HepG2 (cell line): ENCODE measurements at regions not wholly inside any gene's neighbourhood (a gene's known extent, or its start where the extent isn't known, plus 50 kb on each side); places are given as distances from the start of the nearest gene placed in this dataset.

Source experiments
- ATAC-seq: fragments of 200-7000 bp; cut with Tn5 transposase; 3 replicates; pipeline ENCODE4 v1.9.1; 2020; ENCODE audit warnings: mild to moderate bottlenecking, moderate library complexity
- BruUV-seq: library from RNA; stranded (reverse); fragments of 400-500 nt; replicated peaks from 2 replicates; lab custom pipeline; 2021; lab: Mats Ljungman, UMichigan
- CTCF ChIA-PET: fragments of 300-600 bp; formaldehyde crosslinking; extraction: SDS; loops from one replicate; lab custom pipeline; 2021; ENCODE audit warnings: low total read pairs, inconsistent platforms, low intra/inter-chr PET ratio; lab: Yijun Ruan, JAX
- POLR2A ChIA-PET: fragments of 350-600 bp; sonication (Branson Sonifier 250); formaldehyde crosslinking; loops from one replicate; lab custom pipeline; 2020; ENCODE audit warnings: antibody characterized with exemption, inconsistent platforms; lab: Yijun Ruan, JAX
- DNase-seq: peaks from one replicate; pipeline ENCODE4 v3.0.0-alpha.2; 2015; ENCODE audit warnings: low spot score
- FAIRE-seq: peaks from 3 replicates; lab custom pipeline; 2011; peaks lifted over from hg19 to GRCh38; lab: Jason Lieb, UNC
- H2AFZ ChIP-seq: one replicate; pipeline ENCODE4 v1.6.1; 2011; ENCODE audit warnings: low read length, inconsistent platforms
- H3K27ac ChIP-seq: fragments of 300-600 bp; 3 replicates; pipeline ENCODE4 v1.8.0; 2011; ENCODE audit warnings: mixed run types, mild to moderate bottlenecking, mixed read lengths, low read length, inconsistent platforms; ENCODE audit not compliant: insufficient read depth; ENCODE audit errors: extremely low read length
- H3K27me3 ChIP-seq, 2 experiments: fragments of 200-600 bp in 1 of 2; 2 replicates in 1 of 2; 3 replicates in 1 of 2; pipeline versions ENCODE4 v1.6.0 to v1.8.0; 2011; ENCODE audit warnings: low read length in 2 of 2, mild to moderate bottlenecking in 2 of 2, moderate library complexity in 2 of 2, inconsistent platforms in 1 of 2; ENCODE audit not compliant: insufficient read depth in 2 of 2, control insufficient read depth in 1 of 2
- H3K36me3 ChIP-seq, 2 experiments: fragments of 200-600 bp in 1 of 2; replicated peaks in 1 of 2; 2 replicates in 1 of 2; 3 replicates in 1 of 2; pipeline versions ENCODE4 v1.5.1 to v1.8.0; 2011; ENCODE audit warnings: low read length in 2 of 2, inconsistent platforms in 1 of 2; ENCODE audit not compliant: insufficient read depth in 2 of 2, control insufficient read depth in 1 of 2
- H3K4me1 ChIP-seq: 2 replicates; pipeline ENCODE4 v1.5.1; 2012; ENCODE audit warnings: low read length, inconsistent platforms; ENCODE audit not compliant: insufficient read depth
- H3K4me2 ChIP-seq: 2 replicates; pipeline ENCODE4 v1.6.0; 2011; ENCODE audit warnings: low read depth, low read length, inconsistent platforms
- H3K4me3 ChIP-seq, 3 experiments: fragments of 200-600 bp in 1 of 3; sonication (generic), shearing (Covaris generic) in 1 of 3; replicated peaks in 1 of 3; 2 replicates each; pipeline ENCODE4 v1.5.1; 2011 to 2016; ENCODE audit warnings: low read length in 3 of 3, inconsistent platforms in 2 of 3, low read depth in 2 of 3, mild to moderate bottlenecking in 2 of 3, control low read depth in 1 of 3, mixed read lengths in 1 of 3; ENCODE audit not compliant: insufficient read depth in 1 of 3
- H3K79me2 ChIP-seq: one replicate; pipeline ENCODE4 v1.6.1; 2011; ENCODE audit warnings: low read length, inconsistent platforms; ENCODE audit not compliant: insufficient read depth
- H3K9ac ChIP-seq: 2 replicates; pipeline ENCODE4 v1.6.0; 2011; ENCODE audit warnings: mild to moderate bottlenecking, low read depth, low read length, inconsistent platforms; ENCODE audit not compliant: insufficient read depth
- H3K9me3 ChIP-seq: 2 replicates; pipeline ENCODE4 v1.5.1; 2012; ENCODE audit warnings: mild to moderate bottlenecking, low read length
- H4K20me1 ChIP-seq: 2 replicates; pipeline ENCODE4 v1.6.0; 2011; ENCODE audit warnings: inconsistent platforms, mild to moderate bottlenecking, low read length, moderate library complexity; ENCODE audit not compliant: insufficient read depth
- ARNTL ChIP-seq: sonication (generic); formaldehyde crosslinking; IDR thresholded peaks from 2 replicates; pipeline ENCODE4 v1.4.0; 2020; ENCODE audit warnings: mild to moderate bottlenecking, missing genetic modification reagents
- CCAR2 ChIP-seq: fragments of 200-400 bp; formaldehyde crosslinking; optimal IDR thresholded peaks from 2 replicates; pipeline ENCODE3; 2018; ENCODE audit warnings: low read depth, mild to moderate bottlenecking, low read length, moderate library complexity
- GATA4 ChIP-seq: sonication (generic); IDR thresholded peaks from 2 replicates; pipeline ENCODE4 v1.6.1; 2016; ENCODE audit warnings: antibody characterized with exemption, low read depth, borderline replicate concordance
- GPN1 ChIP-seq: sonication (generic); formaldehyde crosslinking; IDR thresholded peaks from 2 replicates; pipeline ENCODE4 v1.5.1; 2020; ENCODE audit warnings: missing genetic modification reagents, borderline replicate concordance
- HMGXB3 ChIP-seq: sonication (generic); formaldehyde crosslinking; IDR thresholded peaks from 2 replicates; pipeline ENCODE4 v1.4.0; 2020; ENCODE audit warnings: missing genetic modification reagents, borderline replicate concordance
- MXD1 ChIP-seq: sonication (generic); formaldehyde crosslinking; IDR thresholded peaks from 2 replicates; pipeline ENCODE4 v1.4.0; 2020; ENCODE audit warnings: mild to moderate bottlenecking, missing genetic modification reagents
- PRPF4 ChIP-seq: fragments of 200-400 bp; formaldehyde crosslinking; IDR thresholded peaks from 2 replicates; pipeline ENCODE4 v1.6.1; 2016; ENCODE audit warnings: low read length, low read depth; ENCODE audit not compliant: poor library complexity, severe bottlenecking
- RAD21 ChIP-seq: fragments of 450-650 bp; formaldehyde crosslinking; IDR thresholded peaks from 2 replicates; pipeline ENCODE4 v1.5.0; 2020; ENCODE audit warnings: mild to moderate bottlenecking
- RORA ChIP-seq: sonication (generic); formaldehyde crosslinking; IDR thresholded peaks from 2 replicates; pipeline ENCODE4 v1.5.0; 2020; ENCODE audit warnings: mild to moderate bottlenecking, missing genetic modification reagents, moderate library complexity
- SSRP1 ChIP-seq: IDR thresholded peaks from 2 replicates; pipeline ENCODE4 v1.6.1; 2016; ENCODE audit warnings: control low read depth
- ZEB1 ChIP-seq: IDR thresholded peaks from 2 replicates; pipeline ENCODE4 v1.6.1; 2012; ENCODE audit warnings: mild to moderate bottlenecking, low read depth, inconsistent platforms; ENCODE audit not compliant: insufficient replicate concordance
- ZMYM2 ChIP-seq: sonication (generic); formaldehyde crosslinking; IDR thresholded peaks from 2 replicates; pipeline ENCODE4 v1.8.0; 2022; ENCODE audit warnings: mild to moderate bottlenecking, missing genetic modification reagents
- ZNF225 ChIP-seq: sonication (generic); formaldehyde crosslinking; IDR thresholded peaks from 2 replicates; pipeline ENCODE4 v1.4.0; 2020; ENCODE audit warnings: mild to moderate bottlenecking, missing genetic modification reagents
- ZNF878 ChIP-seq: sonication (generic); formaldehyde crosslinking; IDR thresholded peaks from 2 replicates; pipeline ENCODE4 v1.8.1; 2023; ENCODE audit warnings: mild to moderate bottlenecking, missing genetic modification reagents, moderate library complexity
- WGBS: methylation state at CpG from one replicate; pipeline ENCODE4 v1.1.6; 2017; ENCODE audit warnings: low lambda C conversion rate; 5-methylcytosine and 5-hydroxymethylcytosine counted together
- in situ Hi-C: cut with HindIII; loops from 2 replicates; pipeline ENCODE4 v1.10.0; 2017; ENCODE audit warnings: low pct_unique_long_range_greater_than_20kb; ENCODE audit not compliant: extremely low pct_ligation_motif_present
- intact Hi-C: fragments of 100-400 bp; cut with micrococcal nuclease; formaldehyde crosslinking; loops from one replicate; pipeline ENCODE4 v1.10.0; 2022; ENCODE audit not compliant: unreplicated experiment

- Histone ChIP-seq H3K9ac (no peak overlapping the region), H3K4me1 (no peaks in the 10 kb centered on the region), H3K36me3 (no peaks in the 10 kb centered on the region), H3K27me3 (no peaks in the 10 kb centered on the region), H3K4me2 (no peak overlapping the region), H2AFZ (no peak overlapping the region), H3K79me2 (no peaks in the 10 kb centered on the region), H3K9me3 (no peaks in the 10 kb centered on the region), H3K27ac (no peak overlapping the region), H4K20me1 (no peaks in the 10 kb centered on the region), H3K4me3 (no peak overlapping the region)
- BruUV-seq, result no TSS peak
- POLR2A ChIA-PET, result no interaction called here
- intact Hi-C loops (no loop called here), in situ Hi-C loops (no loop called here)
- FAIRE-seq (no peak), DNase-seq (no peak), ATAC-seq (no peak)
- CTCF ChIA-PET, result no interaction called here
- TF ChIP-seq ZNF225 (CRISPR knock-in tag), result no peak
- TF ChIP-seq RORA (CRISPR knock-in tag), result no peak
- TF ChIP-seq GATA4, result no peak
- TF ChIP-seq ZMYM2 (CRISPR knock-in tag), result no peak
- no peak for TF ChIP-seq RAD21
- TF ChIP-seq SSRP1, result no peak
- TF ChIP-seq MXD1 (CRISPR knock-in tag), result no peak
- no peak for TF ChIP-seq GPN1 (CRISPR knock-in tag)
- no peak for TF ChIP-seq ZEB1
- no peak for TF ChIP-seq PRPF4
Measured at GRCh38 chr2:212903413-212903812, 248.0 kb downstream of the IKZF2 start.

GRCh38 chr2:212902421-212902820 is 249.0 kb downstream of the IKZF2 start:
- intact Hi-C loops, result no loop called here
- TF ChIP-seq ARNTL (no peak), HMGXB3 (CRISPR knock-in tag) (no peak), CCAR2 (no peak), ZNF878 (CRISPR knock-in tag) (no peak)
- TF ChIP-seq, all 625 proteins: peak for 0
- FAIRE-seq, result no peak

More at GRCh38 chr2:212902421-212902820, 249.0 kb downstream of the IKZF2 start:
- DNase-seq, result no peak
- H3K36me3 ChIP-seq, result no peaks in the 10 kb centered on the region
- ChIA-PET POLR2A (no interaction called here), CTCF (no interaction called here)
- no TSS peak for BruUV-seq
- H3K4me2 ChIP-seq, result no peak overlapping the region
- in situ Hi-C loops, result no loop called here
- no peak overlapping the region for H3K9ac ChIP-seq
- H3K4me3 ChIP-seq, result no peak overlapping the region
- no peak for ATAC-seq
- 16% methylated on average over 3 of the region's 3 CpGs for WGBS
- H2AFZ ChIP-seq, result no peak overlapping the region
- H3K9me3 ChIP-seq, result no peaks in the 10 kb centered on the region
- no peaks in the 10 kb centered on the region for H3K4me1 ChIP-seq
- H3K27me3 ChIP-seq, result no peaks in the 10 kb centered on the region
- no peaks in the 10 kb centered on the region for H3K79me2 ChIP-seq
- no peak overlapping the region for H3K27ac ChIP-seq
- no peaks in the 10 kb centered on the region for H4K20me1 ChIP-seq
